ENCODE measurements at regions not wholly inside any gene's neighbourhood (a gene's known extent, or its start where the extent isn't known, plus 50 kb on each side); places are given as distances from the start of the nearest gene placed in this dataset.

- TF ChIP-seq PPARA (CRISPR knock-in tag; IDR thresholded peaks at IDR 0.05; ENCODE audit: borderline replicate concordance) (no peak), ZFP30 (CRISPR knock-in tag; IDR thresholded peaks at IDR 0.05) (no peak), GLIS3 (CRISPR knock-in tag; IDR thresholded peaks at IDR 0.05) (no peak), ZNF565 (CRISPR knock-in tag; conservative IDR thresholded peaks at IDR 0.05; ENCODE audit: low read depth) (no peak), OSR1 (CRISPR knock-in tag; IDR thresholded peaks at IDR 0.05) (no peak)
- no peak for ATAC-seq
Observed at GRCh38 chr4:184953971-184954370, 64.3 kb upstream of the HELT start.

GRCh38 chr4:184954482-184954881, 63.8 kb upstream of the HELT start:
- no peak for ATAC-seq
- TF ChIP-seq POU6F1 (CRISPR knock-in tag; IDR thresholded peaks at IDR 0.05; ENCODE audit: borderline replicate concordance, low read depth) (no peak), ESRRG (CRISPR knock-in tag; IDR thresholded peaks at IDR 0.05) (no peak), CSRNP3 (CRISPR knock-in tag; IDR thresholded peaks at IDR 0.05) (no peak), PATZ1 (CRISPR knock-in tag; IDR thresholded peaks at IDR 0.05; ENCODE audit: borderline replicate concordance) (no peak), ZC3H10 (CRISPR knock-in tag; IDR thresholded peaks at IDR 0.05) (no peak), ZNF8 (CRISPR knock-in tag; IDR thresholded peaks at IDR 0.05) (no peak), TCF4 (CRISPR knock-in tag; IDR thresholded peaks at IDR 0.05; ENCODE audit: borderline replicate concordance) (no peak), OSR1 (CRISPR knock-in tag; IDR thresholded peaks at IDR 0.05) (no peak), ISL1 (CRISPR knock-in tag; IDR thresholded peaks at IDR 0.05) (no peak), ARNTL (CRISPR knock-in tag; IDR thresholded peaks at IDR 0.05; ENCODE audit: borderline replicate concordance, low read depth) (no peak)

- no peak for ATAC-seq
- TF ChIP-seq ZFP30 (CRISPR knock-in tag; IDR thresholded peaks at IDR 0.05), result no peak
- TF ChIP-seq CREB5 (CRISPR knock-in tag; IDR thresholded peaks at IDR 0.05; ENCODE audit: low read depth), result no peak
- no peak for TF ChIP-seq ESRRG (CRISPR knock-in tag; IDR thresholded peaks at IDR 0.05)
- TF ChIP-seq PPARA (CRISPR knock-in tag; IDR thresholded peaks at IDR 0.05; ENCODE audit: borderline replicate concordance), result no peak
- no peak for TF ChIP-seq POU6F1 (CRISPR knock-in tag; IDR thresholded peaks at IDR 0.05; ENCODE audit: borderline replicate concordance, low read depth)
- no peak for TF ChIP-seq ZNF8 (CRISPR knock-in tag; IDR thresholded peaks at IDR 0.05)
- no peak for TF ChIP-seq OSR1 (CRISPR knock-in tag; IDR thresholded peaks at IDR 0.05)
- no peak for TF ChIP-seq GLIS3 (CRISPR knock-in tag; IDR thresholded peaks at IDR 0.05)
- no peak for TF ChIP-seq TOX (CRISPR knock-in tag; IDR thresholded peaks at IDR 0.05; ENCODE audit: borderline replicate concordance)
- TF ChIP-seq ISL1 (CRISPR knock-in tag; IDR thresholded peaks at IDR 0.05), result no peak
- TF ChIP-seq TCF4 (CRISPR knock-in tag; IDR thresholded peaks at IDR 0.05; ENCODE audit: borderline replicate concordance), result no peak
- TF ChIP-seq ZFP3 (CRISPR knock-in tag; IDR thresholded peaks at IDR 0.05), result no peak
- no peak for TF ChIP-seq CSDC2 (CRISPR knock-in tag; IDR thresholded peaks at IDR 0.05)
- no peak for TF ChIP-seq SNAI2 (CRISPR knock-in tag; IDR thresholded peaks at IDR 0.05)
- no peak for TF ChIP-seq TSHZ2 (CRISPR knock-in tag; IDR thresholded peaks at IDR 0.05)
Observed at GRCh38 chr4:184955116-184955515, 63.2 kb upstream of the HELT start.

All from SK-N-SH treated with all-trans-retinoic acid at 6 μM for 48 hours (cell line).